ENCODE measurements at regions not wholly inside any gene's neighbourhood (a gene's known extent, or its start where the extent isn't known, plus 50 kb on each side); places are given as distances from the start of the nearest gene placed in this dataset.

DNA sequence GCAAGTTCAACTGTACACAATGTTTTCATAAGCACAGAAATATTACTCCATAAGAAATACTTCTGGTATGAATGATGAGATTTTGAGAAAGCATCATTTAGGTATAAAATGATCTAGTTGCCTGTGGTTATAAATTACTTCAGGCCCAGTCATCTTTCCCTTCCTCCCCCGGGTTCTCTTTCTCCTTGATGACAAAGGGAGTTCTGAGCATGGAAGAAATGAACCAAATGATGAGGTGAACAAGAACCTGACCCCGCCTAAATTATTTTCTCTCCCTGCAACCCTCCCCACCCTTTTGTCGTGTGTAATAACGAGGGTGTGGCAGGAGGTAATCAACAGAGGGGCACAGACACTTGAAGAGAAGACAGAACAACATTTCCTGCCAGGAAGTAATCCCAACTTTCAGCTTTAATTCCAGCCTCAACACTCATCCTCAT is 319.6 kb upstream of the SP8 start:
- TF ChIP-seq, protein P1, sequence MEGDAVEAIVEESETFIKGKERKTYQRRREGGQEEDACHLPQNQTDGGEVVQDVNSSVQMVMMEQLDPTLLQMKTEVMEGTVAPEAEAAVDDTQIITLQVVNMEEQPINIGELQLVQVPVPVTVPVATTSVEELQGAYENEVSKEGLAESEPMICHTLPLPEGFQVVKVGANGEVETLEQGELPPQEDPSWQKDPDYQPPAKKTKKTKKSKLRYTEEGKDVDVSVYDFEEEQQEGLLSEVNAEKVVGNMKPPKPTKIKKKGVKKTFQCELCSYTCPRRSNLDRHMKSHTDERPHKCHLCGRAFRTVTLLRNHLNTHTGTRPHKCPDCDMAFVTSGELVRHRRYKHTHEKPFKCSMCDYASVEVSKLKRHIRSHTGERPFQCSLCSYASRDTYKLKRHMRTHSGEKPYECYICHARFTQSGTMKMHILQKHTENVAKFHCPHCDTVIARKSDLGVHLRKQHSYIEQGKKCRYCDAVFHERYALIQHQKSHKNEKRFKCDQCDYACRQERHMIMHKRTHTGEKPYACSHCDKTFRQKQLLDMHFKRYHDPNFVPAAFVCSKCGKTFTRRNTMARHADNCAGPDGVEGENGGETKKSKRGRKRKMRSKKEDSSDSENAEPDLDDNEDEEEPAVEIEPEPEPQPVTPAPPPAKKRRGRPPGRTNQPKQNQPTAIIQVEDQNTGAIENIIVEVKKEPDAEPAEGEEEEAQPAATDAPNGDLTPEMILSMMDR (IDR thresholded peaks at IDR 0.05): no peak
- no peak for TF ChIP-seq POLR2A (IDR thresholded peaks at IDR 0.05)
- no peak for TF ChIP-seq POLR2AphosphoS5 (IDR thresholded peaks at IDR 0.05)

Measured in gastroesophageal sphincter (tissue), 3 donors.